Keratinocyte (primary cell): ENCODE measurements at regions not wholly inside any gene's neighbourhood (a gene's known extent, or its start where the extent isn't known, plus 50 kb on each side); places are given as distances from the start of the nearest gene placed in this dataset.

Experiments
- DNase-seq: peaks from one replicate; pipeline ENCODE4 v3.0.0-alpha.2; 2011; ENCODE audit warnings: low read depth, missing footprints, low spot score
- FAIRE-seq: peaks from 2 replicates; lab custom pipeline; 2011; peaks lifted over from hg19 to GRCh38; lab: Jason Lieb, UNC
- H2AFZ ChIP-seq: 2 replicates; pipeline ENCODE4 v1.6.0; 2012; ENCODE audit warnings: low read length, control low read depth, inconsistent platforms; ENCODE audit not compliant: control insufficient read depth
- H3K27ac ChIP-seq: 2 replicates; pipeline ENCODE4 v1.5.1; 2011; ENCODE audit warnings: low read length; ENCODE audit not compliant: control insufficient read depth, insufficient read depth
- H3K27me3 ChIP-seq: 3 replicates; pipeline ENCODE4 v1.6.0; 2011; ENCODE audit warnings: low read length; ENCODE audit not compliant: control insufficient read depth, insufficient read depth; ENCODE audit errors: extremely low read depth
- H3K36me3 ChIP-seq, 2 experiments: 2 replicates in 1 of 2; 3 replicates in 1 of 2; pipeline ENCODE4 v1.5.1; 2011; ENCODE audit warnings: low read length in 2 of 2, mild to moderate bottlenecking in 1 of 2; ENCODE audit not compliant: control insufficient read depth in 2 of 2, insufficient read depth in 2 of 2; ENCODE audit errors: extremely low read depth in 1 of 2
- H3K4me1 ChIP-seq: 3 replicates; pipeline ENCODE4 v1.5.1; 2011; ENCODE audit warnings: low read length; ENCODE audit not compliant: control insufficient read depth, insufficient read depth; ENCODE audit errors: extremely low read depth
- H3K4me2 ChIP-seq: 3 replicates; pipeline ENCODE4 v1.6.0; 2011; ENCODE audit warnings: low read depth, low read length; ENCODE audit not compliant: control insufficient read depth, insufficient read depth; ENCODE audit errors: extremely low read depth
- H3K4me3 ChIP-seq, 3 experiments: fragments of 200-600 bp in 1 of 3; sonication (generic) in 1 of 3; 2 replicates in 2 of 3; 3 replicates in 1 of 3; pipeline ENCODE4 v1.5.1; 2011 to 2016; ENCODE audit warnings: low read length in 3 of 3, mild to moderate bottlenecking in 3 of 3, control low read depth in 2 of 3, inconsistent platforms in 1 of 3, low read depth in 1 of 3, mixed read lengths in 1 of 3, mixed run types in 1 of 3, moderate library complexity in 1 of 3; ENCODE audit not compliant: control insufficient read depth in 2 of 3, insufficient read depth in 2 of 3; ENCODE audit errors: extremely low read depth in 1 of 3
- H3K79me2 ChIP-seq: 2 replicates; pipeline ENCODE4 v1.6.0; 2012; ENCODE audit warnings: low read length; ENCODE audit not compliant: control insufficient read depth, insufficient read depth
- H3K9ac ChIP-seq: 3 replicates; pipeline ENCODE4 v1.6.0; 2011; ENCODE audit warnings: low read length; ENCODE audit not compliant: control insufficient read depth, insufficient read depth; ENCODE audit errors: extremely low read depth
- H3K9me1 ChIP-seq: 3 replicates; pipeline ENCODE4 v1.6.0; 2011; ENCODE audit warnings: low read length; ENCODE audit not compliant: control insufficient read depth, insufficient read depth; ENCODE audit errors: extremely low read depth
- H3K9me3 ChIP-seq: 2 replicates; pipeline ENCODE4 v1.5.1; 2012; ENCODE audit warnings: low read depth, low read length; ENCODE audit not compliant: control insufficient read depth
- H4K20me1 ChIP-seq: 3 replicates; pipeline ENCODE4 v1.6.0; 2011; ENCODE audit warnings: low read length; ENCODE audit not compliant: control insufficient read depth, insufficient read depth; ENCODE audit errors: extremely low read depth
- EZH2 ChIP-seq: IDR thresholded peaks from one replicate; pipeline ENCODE4 v1.6.1; 2012; ENCODE audit warnings: inconsistent platforms, mild to moderate bottlenecking, low read length, moderate library complexity
- dilution Hi-C: fragments of 300-500 bp; cut with MboI; formaldehyde crosslinking; loops from one replicate; pipeline ENCODE4 v1.7.0; 2020; ENCODE audit warnings: low sequenced_read_pairs; ENCODE audit not compliant: extremely low pct_ligation_motif_present
- TF ChIP-seq, protein P1 (sequence below), 3 experiments: IDR thresholded peaks in 1 of 3; conservative IDR thresholded peaks in 1 of 3; optimal IDR thresholded peaks in 1 of 3; 2 replicates in 2 of 3; 3 replicates in 1 of 3; pipeline versions ENCODE3 to v1.5.1; 2011; ENCODE audit warnings: low read length in 3 of 3, mild to moderate bottlenecking in 3 of 3, moderate library complexity in 2 of 3, control low read depth in 1 of 3, inconsistent platforms in 1 of 3; ENCODE audit not compliant: insufficient read depth in 2 of 3; ENCODE audit errors: extremely low read depth in 1 of 3

DNA sequence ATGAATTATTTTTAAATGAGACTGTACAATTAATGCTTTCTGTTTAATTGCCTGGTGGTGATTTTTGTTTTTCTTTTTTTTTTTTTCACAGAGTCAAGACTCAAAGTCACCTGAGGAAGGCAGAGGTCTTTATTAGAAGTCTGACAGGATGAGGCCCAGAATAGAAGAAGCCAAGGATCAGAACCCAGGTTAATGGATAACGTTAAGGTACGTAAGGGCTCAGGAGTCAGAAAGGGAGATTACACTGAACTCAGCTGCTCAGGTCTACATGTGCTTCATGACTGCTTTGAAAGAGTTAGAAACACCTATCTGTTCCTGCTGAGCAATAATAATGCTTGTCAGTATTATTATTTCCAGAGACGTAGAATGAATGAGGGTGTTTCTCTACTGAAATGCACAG is 196.5 kb downstream of the LRATD1 start:
- H3K9me3 ChIP-seq: no peaks in the 10 kb centered on the region
- DNase-seq (no peak), FAIRE-seq (no peak)
- peaks cover 19% of the 10 kb centered on the region for H3K4me1 ChIP-seq
- H3K79me2 ChIP-seq: no peaks in the 10 kb centered on the region
- no peak overlapping the region for H3K4me2 ChIP-seq
- no peak overlapping the region for H3K9ac ChIP-seq
- no peak overlapping the region for H3K27ac ChIP-seq
- H3K4me3 ChIP-seq: no peak overlapping the region
- dilution Hi-C loops: no loop called here
- H2AFZ ChIP-seq: no peak overlapping the region
- H3K9me1 ChIP-seq: no peaks in the 10 kb centered on the region
- no peaks in the 10 kb centered on the region for H3K27me3 ChIP-seq
- TF ChIP-seq EZH2: no peak
- TF ChIP-seq, protein P1, sequence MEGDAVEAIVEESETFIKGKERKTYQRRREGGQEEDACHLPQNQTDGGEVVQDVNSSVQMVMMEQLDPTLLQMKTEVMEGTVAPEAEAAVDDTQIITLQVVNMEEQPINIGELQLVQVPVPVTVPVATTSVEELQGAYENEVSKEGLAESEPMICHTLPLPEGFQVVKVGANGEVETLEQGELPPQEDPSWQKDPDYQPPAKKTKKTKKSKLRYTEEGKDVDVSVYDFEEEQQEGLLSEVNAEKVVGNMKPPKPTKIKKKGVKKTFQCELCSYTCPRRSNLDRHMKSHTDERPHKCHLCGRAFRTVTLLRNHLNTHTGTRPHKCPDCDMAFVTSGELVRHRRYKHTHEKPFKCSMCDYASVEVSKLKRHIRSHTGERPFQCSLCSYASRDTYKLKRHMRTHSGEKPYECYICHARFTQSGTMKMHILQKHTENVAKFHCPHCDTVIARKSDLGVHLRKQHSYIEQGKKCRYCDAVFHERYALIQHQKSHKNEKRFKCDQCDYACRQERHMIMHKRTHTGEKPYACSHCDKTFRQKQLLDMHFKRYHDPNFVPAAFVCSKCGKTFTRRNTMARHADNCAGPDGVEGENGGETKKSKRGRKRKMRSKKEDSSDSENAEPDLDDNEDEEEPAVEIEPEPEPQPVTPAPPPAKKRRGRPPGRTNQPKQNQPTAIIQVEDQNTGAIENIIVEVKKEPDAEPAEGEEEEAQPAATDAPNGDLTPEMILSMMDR (optimal IDR thresholded peaks at IDR 0.05 in 1 of 3, IDR thresholded peaks at IDR 0.05 in 1 of 3, conservative IDR thresholded peaks at IDR 0.05 in 1 of 3; ENCODE audit: extremely low read depth in 1 of 3, insufficient read depth in 2 of 3, low read length in 3 of 3): no peak
- no peaks in the 10 kb centered on the region for H3K36me3 ChIP-seq
- H4K20me1 ChIP-seq: no peaks in the 10 kb centered on the region

DNA sequence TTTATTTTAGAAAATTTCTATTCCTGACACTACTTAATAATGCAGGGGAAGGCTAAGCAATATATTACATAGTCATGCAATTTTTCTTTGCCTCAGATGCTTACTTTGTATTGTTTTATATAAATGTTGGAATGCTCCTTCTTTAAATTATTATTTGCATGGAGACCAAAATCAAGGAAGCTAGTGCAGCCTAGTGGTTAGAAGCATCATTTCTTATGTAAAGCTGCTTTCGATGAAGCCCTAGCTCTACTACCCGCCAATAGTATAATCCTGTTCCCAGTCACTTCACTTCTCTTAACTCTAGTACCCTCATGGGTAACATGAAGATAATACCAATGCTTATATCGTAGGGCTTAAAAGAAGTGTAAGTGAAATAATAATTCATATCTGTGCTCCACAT is 198.9 kb downstream of the LRATD1 start:
- no peak for FAIRE-seq
- no peaks in the 10 kb centered on the region for H3K9me1 ChIP-seq
- dilution Hi-C loops: no loop called here
- DNase-seq: no peak
- no peak overlapping the region for H3K4me3 ChIP-seq
- no peak overlapping the region for H3K27ac ChIP-seq
- TF ChIP-seq, protein P1 (optimal IDR thresholded peaks at IDR 0.05 in 1 of 3, IDR thresholded peaks at IDR 0.05 in 1 of 3, conservative IDR thresholded peaks at IDR 0.05 in 1 of 3; ENCODE audit: extremely low read depth in 1 of 3, insufficient read depth in 2 of 3, low read length in 3 of 3): peak in 1 of 3 experiments; percentile 15
- no peak for TF ChIP-seq EZH2
- H3K9ac ChIP-seq: no peak overlapping the region
- no peaks in the 10 kb centered on the region for H3K36me3 ChIP-seq
- H3K27me3 ChIP-seq: no peaks in the 10 kb centered on the region
- H3K79me2 ChIP-seq: no peaks in the 10 kb centered on the region
- no peak overlapping the region for H3K4me2 ChIP-seq
- H2AFZ ChIP-seq: no peak overlapping the region
- H4K20me1 ChIP-seq: no peaks in the 10 kb centered on the region
- peaks cover 17% of the 10 kb centered on the region for H3K4me1 ChIP-seq
- H3K9me3 ChIP-seq: no peaks in the 10 kb centered on the region
